ENCODE measurements at regions not wholly inside any gene's neighbourhood (a gene's known extent, or its start where the extent isn't known, plus 50 kb on each side); places are given as distances from the start of the nearest gene placed in this dataset.

DNA sequence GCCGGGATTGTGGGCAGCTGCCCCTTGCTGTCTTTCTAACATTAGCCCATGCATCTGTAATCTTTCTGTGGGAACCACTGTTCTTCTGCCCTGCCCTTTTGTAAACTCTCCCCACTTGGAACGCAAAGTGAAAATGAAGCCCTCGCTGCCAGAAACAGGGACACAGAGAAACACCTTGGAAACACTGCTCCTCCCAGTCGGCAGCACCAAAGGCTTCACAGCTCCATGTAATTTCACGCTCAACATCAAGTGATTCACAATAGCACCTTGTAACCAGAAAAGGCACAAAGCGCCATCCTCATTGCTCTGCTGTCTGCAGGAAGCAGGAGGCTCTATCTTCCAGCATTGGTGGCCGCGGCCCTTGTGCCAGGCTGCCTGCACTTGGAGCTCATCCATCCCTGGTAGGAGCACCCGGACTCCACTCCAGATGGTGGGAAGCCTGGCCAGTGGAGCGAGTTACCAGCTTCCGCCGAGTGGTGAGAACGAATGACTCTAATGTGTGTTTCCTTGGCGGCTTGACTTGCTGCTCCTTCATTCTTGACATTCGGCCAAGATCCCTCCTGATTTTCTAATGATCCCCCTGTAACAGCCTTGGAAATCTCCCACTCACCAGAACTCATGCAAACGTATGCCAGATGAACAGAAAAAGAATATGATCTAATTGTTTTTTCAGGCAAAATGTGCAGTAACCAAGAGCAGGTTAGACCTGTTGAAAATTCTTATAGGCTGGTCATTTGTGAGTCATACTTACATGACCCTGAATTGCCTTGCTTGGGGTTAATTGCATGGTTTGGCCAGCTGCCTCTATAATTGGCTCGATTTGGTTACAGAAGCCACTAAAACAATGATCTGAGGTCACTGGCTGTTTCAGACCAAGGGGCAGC lies 169.1 kb upstream of the CDYL start:
- Mint-ChIP-seq H3K9me3 (no peaks in the 10 kb centered on the region), H3K4me1 (peaks cover 10% of the 10 kb centered on the region), H3K27me3 (peaks cover 4% of the 10 kb centered on the region), H3K4me3 (no peak overlapping the region), H3K36me3 (no peaks in the 10 kb centered on the region), H3K27ac (no peak overlapping the region)
- DNase-seq: no peak

DNA sequence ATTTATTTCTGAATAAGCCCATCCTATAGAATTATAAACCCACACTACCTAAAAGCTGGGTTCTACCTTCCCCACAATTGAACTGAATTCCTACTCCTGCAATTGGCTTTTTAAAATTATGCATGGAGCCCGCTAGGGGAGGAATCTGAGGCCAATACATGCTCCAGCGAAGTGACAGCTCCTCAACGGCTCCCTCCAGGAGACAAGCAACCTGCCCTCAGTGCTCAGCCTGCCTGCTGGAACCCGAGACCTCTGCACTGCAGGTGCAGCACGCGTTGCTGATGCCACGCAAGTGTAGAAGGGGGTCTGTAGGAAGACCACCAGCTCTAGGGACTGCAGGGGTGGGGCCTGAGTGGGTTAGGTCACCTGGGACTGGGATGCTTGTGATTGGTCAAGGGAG lies 170.2 kb upstream of the CDYL start:
- no peaks in the 10 kb centered on the region for H3K36me3 Mint-ChIP-seq
- DNase-seq: no peak
- no peak overlapping the region for H3K4me3 Mint-ChIP-seq
- peaks cover 10% of the 10 kb centered on the region for H3K27me3 Mint-ChIP-seq
- H3K27ac Mint-ChIP-seq: no peak overlapping the region
- H3K9me3 Mint-ChIP-seq: no peaks in the 10 kb centered on the region
- H3K4me1 Mint-ChIP-seq: peaks cover 10% of the 10 kb centered on the region

DNA sequence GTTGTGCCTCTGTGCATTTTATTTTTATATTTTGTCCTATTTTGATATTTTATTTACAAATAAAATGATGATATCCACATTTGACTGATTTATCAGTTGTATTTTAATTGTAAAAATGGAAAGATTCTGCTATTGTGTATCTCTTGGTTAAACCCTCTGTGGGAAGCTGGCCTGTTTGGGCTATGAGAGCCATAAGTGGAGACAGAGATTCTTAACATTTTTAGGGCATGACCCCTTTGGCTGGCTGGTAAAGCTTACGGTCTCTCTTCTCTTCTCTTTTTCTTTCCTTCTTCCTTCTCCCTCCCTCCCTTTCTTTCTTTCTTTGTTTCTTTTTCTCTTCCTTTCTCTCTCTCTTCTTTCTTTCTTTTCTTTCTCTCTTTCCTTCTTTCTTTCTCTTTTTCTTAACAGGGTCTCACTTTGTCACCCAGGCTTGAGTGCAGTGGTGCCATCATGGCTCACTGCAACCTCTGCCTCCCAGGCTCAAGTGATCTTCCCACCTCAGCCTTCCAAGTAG lies 172.3 kb upstream of the CDYL start:
- no peaks in the 10 kb centered on the region for H3K36me3 Mint-ChIP-seq

DNA sequence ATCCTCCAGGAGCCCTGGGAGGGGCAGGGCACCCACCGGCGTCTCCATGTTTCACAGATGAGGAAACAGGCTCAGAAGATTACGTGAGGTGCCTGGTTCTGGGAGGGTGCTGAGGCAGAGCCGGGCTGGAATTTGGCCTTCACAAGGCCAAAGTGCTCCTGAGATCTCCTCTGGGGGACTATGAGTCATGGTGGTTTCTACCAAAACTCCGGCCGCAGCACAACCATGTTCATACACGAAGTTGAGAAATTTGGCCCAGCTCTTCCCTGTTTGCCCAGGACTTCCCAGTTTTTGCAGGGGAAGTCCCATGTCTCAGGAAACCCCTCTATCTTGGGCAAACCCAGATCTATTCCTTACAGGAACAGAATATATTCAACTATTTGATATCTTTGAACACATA lies 172.9 kb upstream of the CDYL start:
- no peak overlapping the region for H3K4me3 Mint-ChIP-seq

More for the DNA sequence above, 172.3 kb upstream of the CDYL start:
- peaks cover 4% of the 10 kb centered on the region for H3K4me1 Mint-ChIP-seq
- no peaks in the 10 kb centered on the region for H3K9me3 Mint-ChIP-seq
- H3K27ac Mint-ChIP-seq: no peak overlapping the region
- H3K27me3 Mint-ChIP-seq: peaks cover 15% of the 10 kb centered on the region
- H3K4me3 Mint-ChIP-seq: no peak overlapping the region
- no peak for DNase-seq

DNA sequence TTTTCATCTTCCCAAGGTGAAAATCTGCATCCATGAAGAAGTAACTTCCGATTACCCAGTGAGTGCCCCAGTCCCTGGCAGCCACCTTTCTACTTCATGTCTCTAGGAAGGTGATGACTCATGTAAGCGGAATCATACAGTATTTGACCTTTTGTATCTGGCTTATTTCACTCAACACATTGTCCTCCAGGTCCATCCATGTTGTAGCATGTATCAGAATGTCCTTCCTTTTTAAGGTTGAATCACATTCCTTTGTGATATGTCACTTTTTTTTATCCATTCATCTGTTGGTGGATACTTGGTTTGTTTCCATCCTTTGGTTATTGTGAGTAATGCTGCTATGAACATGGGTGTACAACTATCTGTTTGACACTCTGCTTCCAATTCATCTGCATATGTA lies 176.3 kb upstream of the CDYL start:
- H3K4me3 Mint-ChIP-seq: no peak overlapping the region
- no peak overlapping the region for H3K27ac Mint-ChIP-seq
- no peaks in the 10 kb centered on the region for H3K36me3 Mint-ChIP-seq
- no peaks in the 10 kb centered on the region for H3K4me1 Mint-ChIP-seq
- no peak for DNase-seq
- peaks cover 22% of the 10 kb centered on the region for H3K27me3 Mint-ChIP-seq
- H3K9me3 Mint-ChIP-seq: peaks cover 4% of the 10 kb centered on the region

More for the DNA sequence above, 172.9 kb upstream of the CDYL start:
- no peak for DNase-seq
- Mint-ChIP-seq H3K27ac (no peak overlapping the region), H3K4me1 (peaks cover 4% of the 10 kb centered on the region), H3K9me3 (no peaks in the 10 kb centered on the region), H3K36me3 (no peaks in the 10 kb centered on the region), H3K27me3 (peaks cover 15% of the 10 kb centered on the region)

DNA sequence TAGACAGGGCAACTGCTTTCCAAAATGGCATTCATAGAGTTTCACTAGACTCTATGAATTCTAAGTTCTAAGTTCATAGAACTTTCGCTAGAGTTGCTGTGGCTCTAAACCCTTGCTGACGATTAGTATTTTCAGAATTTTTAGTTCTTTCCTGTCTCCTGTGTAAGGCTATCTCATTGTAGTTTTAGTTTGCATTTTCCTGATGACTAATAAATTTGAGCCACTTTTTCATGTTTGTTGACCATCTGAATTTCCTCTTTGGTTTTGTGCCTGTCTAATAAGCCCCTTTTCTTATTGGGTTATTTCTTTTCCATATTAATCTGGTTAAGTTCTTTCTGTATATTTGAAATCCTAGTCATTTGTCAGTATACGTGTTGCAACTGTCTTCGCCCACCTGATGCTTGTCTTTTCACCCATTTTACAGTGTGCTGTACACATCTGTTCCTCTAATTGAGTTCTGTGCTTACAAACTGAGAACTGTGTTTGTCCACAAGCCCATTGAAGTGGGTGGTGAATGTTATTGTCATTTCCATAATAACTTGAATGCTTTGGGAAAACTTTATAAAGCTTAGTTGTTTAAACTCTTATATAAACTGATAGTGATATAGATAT lies 177.7 kb upstream of the CDYL start:
- Mint-ChIP-seq H3K27me3 (peaks cover 19% of the 10 kb centered on the region), H3K36me3 (no peaks in the 10 kb centered on the region), H3K9me3 (peaks cover 4% of the 10 kb centered on the region), H3K4me3 (no peak overlapping the region), H3K4me1 (peaks cover 8% of the 10 kb centered on the region), H3K27ac (no peak overlapping the region)
- DNase-seq: no peak

DNA sequence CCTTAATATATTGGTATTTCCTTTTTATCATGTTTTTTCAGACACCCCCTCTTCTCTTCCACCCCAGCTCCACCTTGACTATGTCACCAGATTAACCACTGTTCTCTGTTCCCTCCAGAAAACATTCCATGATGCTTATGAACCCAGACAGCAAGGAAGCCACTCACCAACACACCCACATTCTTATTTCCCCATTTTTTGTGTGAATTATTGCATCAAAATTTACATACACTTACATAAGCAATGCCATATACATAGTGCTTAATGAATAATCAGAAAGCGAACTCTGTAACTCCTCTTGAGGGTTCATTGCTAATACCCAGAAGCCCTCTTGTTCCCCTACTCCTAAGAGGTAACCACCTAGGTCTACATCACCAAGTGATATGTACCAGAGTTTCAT lies 182.3 kb upstream of the CDYL start:
- peaks cover 7% of the 10 kb centered on the region for H3K27me3 Mint-ChIP-seq
- no peaks in the 10 kb centered on the region for H3K36me3 Mint-ChIP-seq
- peaks cover 8% of the 10 kb centered on the region for H3K4me1 Mint-ChIP-seq
- DNase-seq: no peak
- H3K27ac Mint-ChIP-seq: no peak overlapping the region
- peaks cover 4% of the 10 kb centered on the region for H3K9me3 Mint-ChIP-seq
- H3K4me3 Mint-ChIP-seq: no peak overlapping the region

DNA sequence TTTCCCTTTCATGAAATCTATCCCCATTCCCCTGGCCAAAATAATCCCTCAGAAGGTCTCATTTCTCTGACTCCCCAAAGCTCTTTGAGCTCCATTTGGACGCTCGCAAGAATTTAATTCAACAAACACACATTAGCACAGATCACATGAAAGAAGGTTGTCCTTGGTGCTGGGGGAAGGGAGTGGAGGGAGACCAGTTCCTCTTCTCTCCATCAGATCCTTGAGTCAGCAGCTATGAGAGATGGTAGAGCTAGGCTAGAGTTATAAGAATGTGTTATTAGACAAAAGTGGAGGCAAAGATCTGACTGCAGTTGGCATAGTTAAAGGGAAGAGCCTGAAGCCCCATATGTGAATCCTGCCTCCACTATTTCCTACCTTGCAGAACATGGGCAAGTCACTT lies 184.2 kb upstream of the CDYL start:
- H3K27me3 Mint-ChIP-seq: peaks cover 5% of the 10 kb centered on the region
- no peak overlapping the region for H3K4me3 Mint-ChIP-seq

DNA sequence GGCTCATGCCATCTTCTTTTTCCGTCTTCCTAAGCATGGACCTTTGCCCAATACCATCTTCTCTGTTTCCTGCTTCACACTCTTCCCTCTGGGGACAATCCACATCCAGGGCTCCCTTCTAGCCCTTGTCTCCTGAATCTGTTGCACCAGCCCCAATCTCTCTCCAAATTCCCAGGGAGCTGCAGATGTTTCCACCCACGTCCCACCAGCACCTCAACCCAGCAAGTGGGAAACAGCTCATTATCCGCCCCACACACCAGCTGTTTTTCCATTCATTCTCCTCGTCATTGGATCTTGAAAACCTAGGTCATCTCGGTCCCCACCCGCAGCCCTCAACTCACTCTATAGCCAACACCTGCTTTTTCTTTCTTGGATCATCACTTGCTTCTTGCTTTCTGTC lies 185.0 kb upstream of the CDYL start:
- no peak overlapping the region for H3K4me3 Mint-ChIP-seq
- no peak overlapping the region for H3K27ac Mint-ChIP-seq
- H3K4me1 Mint-ChIP-seq: peaks cover 8% of the 10 kb centered on the region
- H3K27me3 Mint-ChIP-seq: no peaks in the 10 kb centered on the region
- no peaks in the 10 kb centered on the region for H3K36me3 Mint-ChIP-seq
- H3K9me3 Mint-ChIP-seq: no peaks in the 10 kb centered on the region
- DNase-seq: no peak

More for the DNA sequence above, 184.2 kb upstream of the CDYL start:
- no peak overlapping the region for H3K27ac Mint-ChIP-seq
- H3K4me1 Mint-ChIP-seq: peaks cover 8% of the 10 kb centered on the region
- no peak for DNase-seq
- no peaks in the 10 kb centered on the region for H3K36me3 Mint-ChIP-seq
- H3K9me3 Mint-ChIP-seq: peaks cover 4% of the 10 kb centered on the region

DNA sequence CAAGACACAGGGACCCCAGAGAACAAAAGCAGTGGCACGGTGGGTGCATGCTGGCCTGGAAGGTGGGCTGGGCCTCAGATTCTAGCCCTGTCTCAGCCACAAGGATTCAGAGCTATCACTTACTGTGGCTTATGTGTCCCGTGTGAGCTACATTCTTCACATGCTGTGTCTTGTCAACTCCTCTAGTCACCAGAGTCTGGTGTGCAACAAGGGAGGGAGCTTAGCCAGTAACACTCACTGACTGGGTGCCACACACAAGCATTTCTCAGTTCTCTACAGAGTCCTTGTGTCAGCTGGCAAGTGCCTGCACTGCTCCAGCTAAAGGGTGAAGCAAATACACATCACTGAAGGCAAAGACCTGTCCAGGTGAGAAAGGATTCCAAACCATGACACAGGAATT lies 186.9 kb upstream of the CDYL start:
- Mint-ChIP-seq H3K27me3 (no peaks in the 10 kb centered on the region), H3K27ac (no peak overlapping the region), H3K4me3 (no peak overlapping the region), H3K36me3 (no peaks in the 10 kb centered on the region), H3K9me3 (no peaks in the 10 kb centered on the region), H3K4me1 (peaks cover 7% of the 10 kb centered on the region)
- DNase-seq: no peak

DNA sequence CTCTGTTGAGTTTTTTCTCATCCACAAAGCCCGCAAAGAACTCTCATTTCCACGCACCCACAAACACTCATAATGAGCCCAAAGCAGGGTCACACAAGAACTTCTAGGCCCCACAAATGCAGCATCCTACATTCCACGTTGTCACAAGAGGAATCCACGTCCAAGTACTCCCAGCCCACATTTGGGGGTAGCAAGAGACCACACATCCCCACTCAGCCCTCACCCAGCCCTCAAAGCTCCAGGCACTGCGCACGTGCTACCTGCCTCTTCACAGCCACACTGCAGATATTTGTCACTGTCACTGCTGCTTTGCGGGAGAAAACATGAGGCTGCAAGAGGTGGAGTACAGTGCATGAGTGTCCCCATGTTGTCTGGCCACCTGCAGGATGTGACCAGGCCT lies 187.6 kb upstream of the CDYL start:
- Mint-ChIP-seq H3K27ac (no peak overlapping the region), H3K4me1 (peaks cover under 1% of the 10 kb centered on the region), H3K9me3 (no peaks in the 10 kb centered on the region), H3K36me3 (no peaks in the 10 kb centered on the region), H3K4me3 (no peak overlapping the region), H3K27me3 (peaks cover 3% of the 10 kb centered on the region)
- DNase-seq: no peak

DNA sequence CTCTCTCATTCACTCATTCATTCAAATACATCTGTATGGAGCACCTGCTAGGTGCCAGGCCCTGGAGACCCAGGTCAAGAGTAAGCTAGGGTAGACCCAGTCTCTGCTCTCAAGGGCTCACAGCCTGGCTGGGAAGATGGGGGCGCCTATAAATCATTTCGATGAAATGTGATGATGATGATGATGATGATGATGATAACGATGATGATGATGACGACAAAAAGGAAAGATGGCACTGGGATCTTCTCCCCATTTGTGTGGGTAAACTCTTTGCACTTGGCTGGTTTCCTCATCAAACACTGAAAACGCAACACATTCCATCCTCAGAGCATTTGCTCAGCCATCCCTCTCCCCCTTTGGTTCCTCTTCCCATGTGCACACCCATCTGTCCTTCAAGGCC lies 188.0 kb upstream of the CDYL start:
- no peak overlapping the region for H3K27ac Mint-ChIP-seq

DNA sequence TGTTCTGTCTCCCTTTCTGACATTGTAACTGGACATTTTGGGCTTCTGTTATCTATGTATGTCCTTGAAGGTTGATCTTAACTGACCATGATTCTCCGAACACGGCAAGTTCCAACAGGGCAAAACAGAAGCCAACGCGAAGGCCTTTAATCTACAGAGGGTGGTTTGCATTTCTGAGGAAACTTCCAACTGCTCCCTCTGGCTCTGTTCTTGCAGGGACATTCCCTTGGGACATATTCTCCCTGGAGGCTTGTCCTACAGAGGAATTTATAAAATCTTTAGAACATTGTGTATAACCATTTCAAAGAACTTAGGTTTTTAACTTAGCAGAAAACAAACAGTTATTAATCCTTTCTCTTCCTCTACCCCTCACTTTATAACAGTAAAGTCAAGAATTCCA lies 189.0 kb upstream of the CDYL start:
- H3K36me3 Mint-ChIP-seq: no peaks in the 10 kb centered on the region
- DNase-seq: no peak
- H3K27me3 Mint-ChIP-seq: peaks cover 3% of the 10 kb centered on the region
- no peaks in the 10 kb centered on the region for H3K4me1 Mint-ChIP-seq
- no peaks in the 10 kb centered on the region for H3K9me3 Mint-ChIP-seq
- no peak overlapping the region for H3K27ac Mint-ChIP-seq
- no peak overlapping the region for H3K4me3 Mint-ChIP-seq

More for the DNA sequence above, 188.0 kb upstream of the CDYL start:
- Mint-ChIP-seq H3K4me3 (no peak overlapping the region), H3K36me3 (no peaks in the 10 kb centered on the region), H3K27me3 (peaks cover 3% of the 10 kb centered on the region), H3K4me1 (no peaks in the 10 kb centered on the region), H3K9me3 (no peaks in the 10 kb centered on the region)
- no peak for DNase-seq

DNA sequence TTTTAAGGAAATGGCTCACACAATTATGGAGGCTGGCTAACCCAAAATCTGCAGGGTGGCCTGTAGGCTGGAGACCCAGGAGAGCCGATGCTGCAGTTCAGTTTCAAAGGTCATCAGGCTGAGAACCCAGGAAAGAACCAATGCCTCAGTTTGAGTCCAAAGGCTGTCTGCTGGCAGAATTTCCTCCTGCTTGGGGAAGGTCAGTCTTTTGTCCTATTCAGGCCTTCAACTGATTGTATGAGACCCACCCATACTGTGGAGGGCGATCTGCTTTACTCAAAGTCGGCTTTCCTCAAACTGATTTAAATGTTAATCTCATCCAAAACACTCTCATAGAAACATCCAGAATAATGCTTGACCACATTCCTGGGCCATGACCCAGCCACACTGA lies 189.7 kb upstream of the CDYL start:
- H3K27me3 Mint-ChIP-seq: peaks cover 3% of the 10 kb centered on the region
- no peak overlapping the region for H3K27ac Mint-ChIP-seq
- DNase-seq: no peak
- no peaks in the 10 kb centered on the region for H3K4me1 Mint-ChIP-seq
- no peaks in the 10 kb centered on the region for H3K36me3 Mint-ChIP-seq
- no peaks in the 10 kb centered on the region for H3K9me3 Mint-ChIP-seq
- no peak overlapping the region for H3K4me3 Mint-ChIP-seq

DNA sequence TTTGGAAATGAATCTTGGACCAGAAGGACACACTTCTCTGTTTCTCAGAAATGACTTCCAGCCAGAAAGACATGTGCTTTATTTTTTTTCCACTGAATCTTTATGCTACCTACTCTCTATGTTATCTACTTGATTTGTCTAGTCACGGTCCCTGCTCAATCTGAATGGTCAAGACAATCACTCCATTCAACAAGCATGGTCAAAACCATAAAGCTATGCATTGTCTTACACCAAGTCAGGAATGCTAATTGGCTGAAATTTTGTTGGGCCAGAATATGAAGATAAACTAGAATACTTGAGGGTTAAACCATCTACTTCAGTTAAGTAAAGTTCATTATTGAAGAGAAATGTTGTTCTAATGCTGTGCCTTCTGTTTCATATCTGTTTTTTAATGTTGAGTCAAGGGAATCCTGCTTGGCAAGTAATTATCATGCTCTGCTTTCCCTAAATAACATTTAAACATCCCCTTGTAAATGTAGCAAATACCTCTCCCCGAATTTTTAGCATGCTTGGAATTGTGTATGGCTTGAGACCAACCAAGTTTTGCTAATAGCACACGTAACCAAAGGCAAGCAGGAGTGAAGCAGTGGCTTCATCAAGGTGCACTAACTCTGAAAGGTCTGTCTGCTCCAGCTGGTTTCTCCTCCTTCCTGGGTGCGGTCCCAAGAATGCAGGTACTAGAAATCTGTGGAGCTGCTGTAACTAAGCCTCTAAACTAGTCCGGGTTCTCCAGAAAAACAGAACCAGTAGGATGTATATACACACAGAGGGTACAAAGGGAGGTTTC lies 190.3 kb upstream of the CDYL start:
- no peak for DNase-seq
- H3K4me1 Mint-ChIP-seq: no peaks in the 10 kb centered on the region
- H3K27ac Mint-ChIP-seq: no peak overlapping the region
- no peaks in the 10 kb centered on the region for H3K9me3 Mint-ChIP-seq
- no peak overlapping the region for H3K4me3 Mint-ChIP-seq
- peaks cover 3% of the 10 kb centered on the region for H3K27me3 Mint-ChIP-seq
- H3K36me3 Mint-ChIP-seq: no peaks in the 10 kb centered on the region
